GM23248 (cell line): ENCODE measurements at regions not wholly inside any gene's neighbourhood (a gene's known extent, or its start where the extent isn't known, plus 50 kb on each side); places are given as distances from the start of the nearest gene placed in this dataset.

Source experiments
- EZH2 ChIP-seq: fragments of 200-600 bp; sonication (generic); IDR thresholded peaks from 2 replicates; pipeline ENCODE4 v1.6.1; 2018; ENCODE audit warnings: antibody characterized with exemption, mild to moderate bottlenecking; ENCODE audit not compliant: insufficient read depth, poor library complexity, severe bottlenecking
- EZH2phosphoT487 ChIP-seq: fragments of 200-600 bp; sonication (generic); IDR thresholded peaks from 2 replicates; pipeline ENCODE4 v1.6.1; 2018; ENCODE audit warnings: antibody characterized with exemption, moderate library complexity, mild to moderate bottlenecking, low read depth; ENCODE audit not compliant: insufficient read depth

DNA sequence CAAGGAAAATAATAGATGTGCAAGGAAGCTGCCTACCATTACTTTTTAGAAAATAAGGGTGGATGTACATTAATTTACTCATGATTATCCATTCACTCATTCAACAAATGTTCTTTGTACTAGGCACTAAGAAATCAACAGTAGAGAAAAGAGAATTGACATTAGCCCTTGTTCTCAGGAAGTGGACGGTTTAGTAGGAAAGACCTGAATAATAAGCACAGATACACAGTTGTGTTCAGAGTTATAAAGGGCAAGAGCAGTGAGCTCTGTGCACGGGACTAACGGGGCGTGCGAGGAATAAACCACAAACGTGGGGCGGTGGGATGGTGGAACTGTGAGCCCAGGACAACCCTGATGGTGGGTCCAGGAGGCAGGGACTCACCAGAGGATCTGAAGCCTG lies 94.4 kb upstream of the MBOAT2 start:
- TF ChIP-seq EZH2 (no peak), EZH2phosphoT487 (no peak)
